ENCODE measurements at regions not wholly inside any gene's neighbourhood (a gene's known extent, or its start where the extent isn't known, plus 50 kb on each side); places are given as distances from the start of the nearest gene placed in this dataset.

DNA sequence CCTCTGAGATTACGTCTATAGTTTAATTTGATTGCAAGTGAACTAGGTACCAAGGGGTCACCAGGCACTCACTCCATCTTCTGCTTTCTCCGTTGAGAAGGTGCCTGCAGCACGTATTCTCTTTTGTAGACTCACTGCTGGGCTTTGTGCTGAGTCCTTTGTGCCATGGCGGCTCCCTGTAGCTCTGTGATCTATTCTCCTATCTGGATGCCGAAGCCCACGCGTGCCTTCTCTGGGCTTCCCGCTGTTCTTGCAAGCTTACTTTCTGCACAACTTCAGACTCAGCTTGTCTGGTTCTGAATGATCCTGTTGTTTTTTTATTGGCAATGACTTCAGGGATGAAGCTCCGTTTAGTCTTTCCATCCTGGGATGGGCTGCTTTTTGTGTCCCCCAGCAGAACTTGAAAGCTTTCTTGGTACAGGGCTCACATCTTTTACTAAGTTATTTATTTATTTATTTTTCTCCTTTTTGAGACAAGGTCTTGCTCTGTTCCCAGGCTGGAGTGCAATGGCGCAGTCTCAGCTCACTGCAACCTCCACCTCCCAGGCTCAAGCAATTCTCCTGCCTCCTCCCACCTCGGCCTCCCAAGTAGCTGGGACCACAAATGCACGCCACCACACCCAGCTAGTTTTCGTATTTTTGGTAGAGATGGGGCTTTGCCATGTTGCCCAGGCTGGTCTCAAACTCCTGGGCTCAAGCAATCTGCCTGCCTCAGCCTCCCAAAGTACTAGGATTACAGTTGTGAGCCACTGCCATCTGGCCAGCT is 100.9 kb upstream of the NKX1-1 start:
- TF ChIP-seq POLR2A (IDR thresholded peaks at IDR 0.05; ENCODE audit: low read depth, low read length) (no peak), TAF1 (IDR thresholded peaks at IDR 0.05; ENCODE audit: low read depth, low read length) (no peak)

Data from GM12891 (cell line).